Endothelial cell of umbilical vein (primary cell): ENCODE measurements at regions not wholly inside any gene's neighbourhood (a gene's known extent, or its start where the extent isn't known, plus 50 kb on each side); places are given as distances from the start of the nearest gene placed in this dataset.

ENCODE experiments used
- BruUV-seq: library from RNA; stranded (reverse); fragments of 400-500 nt; replicated peaks from 2 replicates; lab custom pipeline; 2021; lab: Mats Ljungman, UMichigan
- CTCF ChIA-PET: fragments of 300-600, 350-600 bp; sonication (Branson Sonifier 250); formaldehyde crosslinking; loops from one replicate; lab custom pipeline; 2021; ENCODE audit warnings: antibody characterized with exemption, inconsistent platforms; lab: Charles Lee
- POLR2A ChIA-PET: fragments of 300-600, 350-600 bp; sonication (Branson Sonifier 250); formaldehyde crosslinking; loops from one replicate; lab custom pipeline; 2021; ENCODE audit warnings: antibody characterized with exemption, inconsistent platforms; lab: Charles Lee
- DNase-seq: peaks from one replicate; pipeline ENCODE4 v3.0.0-alpha.2; 2011; ENCODE audit warnings: low read depth, low spot score
- FAIRE-seq: peaks from 2 replicates; lab custom pipeline; 2011; peaks lifted over from hg19 to GRCh38; lab: Jason Lieb, UNC
- H2AFZ ChIP-seq: 2 replicates; pipeline ENCODE4 v1.6.0; 2012; ENCODE audit warnings: low read depth, low read length, control low read depth, inconsistent platforms
- H3K27ac ChIP-seq: 2 replicates; pipeline ENCODE4 v1.5.1; 2011; ENCODE audit warnings: low read depth, mild to moderate bottlenecking, control low read depth, low read length, moderate library complexity; ENCODE audit not compliant: insufficient read depth
- H3K27me3 ChIP-seq, 2 experiments: 2 replicates each; pipeline versions ENCODE4 v1.6.0 to v1.6.1; 2011; ENCODE audit warnings: low read length in 2 of 2, mixed read lengths in 1 of 2; ENCODE audit not compliant: control insufficient read depth in 2 of 2, insufficient read depth in 2 of 2
- H3K36me3 ChIP-seq, 2 experiments: 2 replicates in 1 of 2; 3 replicates in 1 of 2; pipeline ENCODE4 v1.5.1; 2011; ENCODE audit warnings: low read length in 2 of 2, mild to moderate bottlenecking in 1 of 2, moderate library complexity in 1 of 2; ENCODE audit not compliant: control insufficient read depth in 2 of 2, insufficient read depth in 2 of 2; ENCODE audit errors: extremely low read depth in 1 of 2
- H3K4me1 ChIP-seq: 3 replicates; pipeline ENCODE4 v1.5.1; 2011; ENCODE audit warnings: mild to moderate bottlenecking, low read length; ENCODE audit not compliant: control insufficient read depth, insufficient read depth; ENCODE audit errors: extremely low read depth
- H3K4me2 ChIP-seq: 2 replicates; pipeline ENCODE4 v1.6.1; 2011; ENCODE audit warnings: low read length, control low read depth, mixed read lengths; ENCODE audit not compliant: insufficient read depth
- H3K4me3 ChIP-seq, 3 experiments: fragments of 200-600 bp in 1 of 3; sonication (generic), shearing (Covaris generic) in 1 of 3; replicated peaks in 1 of 3; 2 replicates each; pipeline ENCODE4 v1.5.1; 2011 to 2016; ENCODE audit warnings: control low read depth in 3 of 3, low read length in 3 of 3, mild to moderate bottlenecking in 2 of 3, inconsistent platforms in 1 of 3, low read depth in 1 of 3, moderate library complexity in 1 of 3; ENCODE audit not compliant: insufficient read depth in 1 of 3
- H3K79me2 ChIP-seq: 2 replicates; pipeline ENCODE4 v1.6.0; 2012; ENCODE audit warnings: low read length, inconsistent platforms; ENCODE audit not compliant: control insufficient read depth, insufficient read depth
- H3K9ac ChIP-seq: replicated peaks from 2 replicates; pipeline ENCODE3; 2011; ENCODE audit warnings: low read length, control low read depth; ENCODE audit not compliant: insufficient read depth; ENCODE audit errors: extremely low read depth
- H3K9me1 ChIP-seq: replicated peaks from 3 replicates; pipeline ENCODE4 v1.6.0; 2011; ENCODE audit warnings: mild to moderate bottlenecking, low read length; ENCODE audit not compliant: control insufficient read depth, insufficient read depth; ENCODE audit errors: extremely low read depth
- H3K9me3 ChIP-seq: replicated peaks from 2 replicates; pipeline ENCODE4 v1.5.1; 2012; ENCODE audit warnings: low read length, inconsistent platforms; ENCODE audit not compliant: control insufficient read depth, insufficient read depth
- H4K20me1 ChIP-seq: replicated peaks from 2 replicates; pipeline ENCODE3; 2011; ENCODE audit warnings: mild to moderate bottlenecking, low read length; ENCODE audit not compliant: control insufficient read depth, insufficient read depth; ENCODE audit errors: extremely low read depth
- CTCF ChIP-seq, 2 donors: IDR thresholded peaks; 1 replicate in 1 of 2; 2 replicates in 1 of 2; pipeline ENCODE4 v1.5.1; 2011; ENCODE audit warnings: low read length in 2 of 2, mild to moderate bottlenecking in 2 of 2, moderate library complexity in 2 of 2, control low read depth in 1 of 2, inconsistent platforms in 1 of 2, low read depth in 1 of 2; ENCODE audit not compliant: insufficient read depth in 1 of 2; ENCODE audit errors: extremely low read depth in 1 of 2
- EZH2 ChIP-seq: IDR thresholded peaks from 2 replicates; pipeline ENCODE4 v1.6.1; 2012; ENCODE audit warnings: borderline replicate concordance, low read depth, mild to moderate bottlenecking, moderate library complexity, low read length, inconsistent platforms; ENCODE audit not compliant: severe bottlenecking
- FOS ChIP-seq: IDR thresholded peaks from 2 replicates; pipeline ENCODE4 v1.6.1; 2011; ENCODE audit warnings: mild to moderate bottlenecking, low read length, moderate library complexity, borderline replicate concordance; ENCODE audit not compliant: insufficient read depth
- GATA2 ChIP-seq: IDR thresholded peaks from 2 replicates; pipeline ENCODE4 v1.7.0; 2011; ENCODE audit warnings: low read depth, mild to moderate bottlenecking, moderate library complexity, mixed read lengths, low read length; ENCODE audit not compliant: insufficient read length, insufficient read depth
- JUN ChIP-seq: IDR thresholded peaks from 2 replicates; pipeline ENCODE4 v1.6.1; 2011; ENCODE audit warnings: borderline replicate concordance, low read depth; ENCODE audit not compliant: insufficient read length, insufficient read depth
- MAX ChIP-seq: IDR thresholded peaks from 2 replicates; pipeline ENCODE4 v1.6.1; 2011; ENCODE audit not compliant: insufficient read depth, insufficient read length
- MYC ChIP-seq: IDR thresholded peaks from one replicate; pipeline ENCODE4 v1.6.1; 2011; ENCODE audit warnings: mild to moderate bottlenecking, low read depth, low read length
- POLR2AphosphoS5 ChIP-seq: IDR thresholded peaks from 2 replicates; pipeline ENCODE4 v1.6.1; 2012; ENCODE audit warnings: low read depth, mild to moderate bottlenecking, control low read depth, low read length, moderate library complexity; ENCODE audit not compliant: insufficient read depth
- dilution Hi-C: fragments of 300-500 bp; cut with MboI; formaldehyde crosslinking; loops from one replicate; pipeline ENCODE4 v1.15.0; 2019; ENCODE audit warnings: low sequenced_read_pairs; ENCODE audit not compliant: extremely low pct_ligation_motif_present
- intact Hi-C: fragments of 100-400 bp; cut with micrococcal nuclease; formaldehyde crosslinking; loops from one replicate; pipeline ENCODE4 v1.10.0; 2022

GRCh38 chr6:164152611-164153010 lies 738.1 kb downstream of the QKI start:
- Histone ChIP-seq H3K9me1 (no peaks in the 10 kb centered on the region), H3K4me1 (no peaks in the 10 kb centered on the region), H3K27ac (no peak overlapping the region), H3K4me2 (no peak overlapping the region), H3K36me3 (no peaks in the 10 kb centered on the region), H3K9ac (no peak overlapping the region), H4K20me1 (no peaks in the 10 kb centered on the region), H2AFZ (no peak overlapping the region), H3K4me3 (no peak overlapping the region), H3K9me3 (peaks cover 1% of the 10 kb centered on the region), H3K27me3 (no peaks in the 10 kb centered on the region), H3K79me2 (no peaks in the 10 kb centered on the region)
- intact Hi-C loops: no loop called here
- dilution Hi-C loops: no loop called here
- no TSS peak for BruUV-seq
- DNase-seq (no peak), FAIRE-seq (no peak)
- ChIA-PET POLR2A (no interaction called here), CTCF (no interaction called here)
- TF ChIP-seq EZH2 (no peak), GATA2 (no peak), CTCF (IDR thresholded peaks at IDR 0.05; ENCODE audit: extremely low read depth in 1 of 2, insufficient read depth in 1 of 2, low read depth in 1 of 2, low read length in 2 of 2) (no peak), MYC (no peak), JUN (no peak), MAX (no peak), POLR2AphosphoS5 (no peak), FOS (no peak)
